PFSK-1 (cell line): ENCODE measurements at regions not wholly inside any gene's neighbourhood (a gene's known extent, or its start where the extent isn't known, plus 50 kb on each side); places are given as distances from the start of the nearest gene placed in this dataset.

Source experiments
- FOXP2 ChIP-seq: optimal IDR thresholded peaks from 2 replicates; pipeline ENCODE3; 2011; ENCODE audit warnings: borderline replicate concordance, control low read depth, inconsistent platforms; ENCODE audit not compliant: insufficient read depth; ENCODE audit errors: extremely low read length, extremely low read depth
- POLR2AphosphoS5 ChIP-seq: IDR thresholded peaks from 2 replicates; pipeline ENCODE4 v1.6.1; 2012; ENCODE audit warnings: low read depth, mild to moderate bottlenecking, control low read depth, low read length, moderate library complexity
- SIN3A ChIP-seq: IDR thresholded peaks from 2 replicates; pipeline ENCODE4 v1.6.1; 2012; ENCODE audit warnings: mild to moderate bottlenecking, low read length, moderate library complexity, borderline replicate concordance; ENCODE audit not compliant: insufficient read depth
- TAF1 ChIP-seq: IDR thresholded peaks from 2 replicates; pipeline ENCODE4 v1.6.1; 2012; ENCODE audit warnings: low read length, control low read depth, borderline replicate concordance; ENCODE audit not compliant: insufficient read depth
- TF ChIP-seq, protein P1 (sequence below), 2 experiments: IDR thresholded peaks; 2 replicates each; pipeline versions ENCODE4 v1.6.1 to v1.8.0; 2011 to 2012; ENCODE audit warnings: low read depth in 2 of 2, low read length in 2 of 2, control low read depth in 1 of 2, inconsistent platforms in 1 of 2, mild to moderate bottlenecking in 1 of 2, moderate library complexity in 1 of 2; ENCODE audit not compliant: insufficient read depth in 1 of 2

DNA sequence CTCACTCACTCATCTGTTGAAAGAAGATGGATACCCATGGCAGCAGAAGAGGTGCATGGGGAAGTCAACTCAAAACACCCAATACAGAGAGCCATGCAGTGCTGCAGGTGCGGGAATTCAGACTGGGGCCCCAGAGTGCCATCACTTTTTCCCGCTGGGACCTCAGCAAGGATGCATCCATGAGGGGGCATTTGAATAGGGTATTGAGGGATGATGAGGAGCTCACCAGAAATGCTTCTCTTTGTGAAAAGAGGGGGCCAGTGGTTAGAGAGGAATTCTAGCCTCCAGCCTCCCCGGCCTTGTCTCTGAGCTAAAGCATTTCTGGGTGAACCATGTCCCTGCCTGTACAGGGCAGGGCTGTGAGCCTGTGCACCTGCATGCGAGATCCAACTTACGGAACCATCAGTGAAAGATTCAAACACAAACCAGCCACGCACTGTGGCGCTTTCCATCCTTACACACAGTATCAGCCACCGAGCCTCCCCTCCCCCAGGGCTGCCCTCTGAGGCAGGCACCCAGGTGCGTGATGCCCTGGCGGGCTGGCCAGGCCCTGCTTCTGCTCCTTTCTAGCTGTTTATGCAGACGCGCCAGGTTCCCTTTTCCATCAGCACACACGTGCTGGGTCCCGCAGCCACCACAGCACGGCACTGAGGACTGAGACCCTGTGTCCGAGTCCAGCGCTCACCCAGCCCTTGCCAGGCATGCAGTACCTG lies 1177.2 kb downstream of the BRD1 start:
- TF ChIP-seq SIN3A (no peak), TAF1 (no peak)
- TF ChIP-seq, protein P1, sequence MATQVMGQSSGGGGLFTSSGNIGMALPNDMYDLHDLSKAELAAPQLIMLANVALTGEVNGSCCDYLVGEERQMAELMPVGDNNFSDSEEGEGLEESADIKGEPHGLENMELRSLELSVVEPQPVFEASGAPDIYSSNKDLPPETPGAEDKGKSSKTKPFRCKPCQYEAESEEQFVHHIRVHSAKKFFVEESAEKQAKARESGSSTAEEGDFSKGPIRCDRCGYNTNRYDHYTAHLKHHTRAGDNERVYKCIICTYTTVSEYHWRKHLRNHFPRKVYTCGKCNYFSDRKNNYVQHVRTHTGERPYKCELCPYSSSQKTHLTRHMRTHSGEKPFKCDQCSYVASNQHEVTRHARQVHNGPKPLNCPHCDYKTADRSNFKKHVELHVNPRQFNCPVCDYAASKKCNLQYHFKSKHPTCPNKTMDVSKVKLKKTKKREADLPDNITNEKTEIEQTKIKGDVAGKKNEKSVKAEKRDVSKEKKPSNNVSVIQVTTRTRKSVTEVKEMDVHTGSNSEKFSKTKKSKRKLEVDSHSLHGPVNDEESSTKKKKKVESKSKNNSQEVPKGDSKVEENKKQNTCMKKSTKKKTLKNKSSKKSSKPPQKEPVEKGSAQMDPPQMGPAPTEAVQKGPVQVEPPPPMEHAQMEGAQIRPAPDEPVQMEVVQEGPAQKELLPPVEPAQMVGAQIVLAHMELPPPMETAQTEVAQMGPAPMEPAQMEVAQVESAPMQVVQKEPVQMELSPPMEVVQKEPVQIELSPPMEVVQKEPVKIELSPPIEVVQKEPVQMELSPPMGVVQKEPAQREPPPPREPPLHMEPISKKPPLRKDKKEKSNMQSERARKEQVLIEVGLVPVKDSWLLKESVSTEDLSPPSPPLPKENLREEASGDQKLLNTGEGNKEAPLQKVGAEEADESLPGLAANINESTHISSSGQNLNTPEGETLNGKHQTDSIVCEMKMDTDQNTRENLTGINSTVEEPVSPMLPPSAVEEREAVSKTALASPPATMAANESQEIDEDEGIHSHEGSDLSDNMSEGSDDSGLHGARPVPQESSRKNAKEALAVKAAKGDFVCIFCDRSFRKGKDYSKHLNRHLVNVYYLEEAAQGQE (IDR thresholded peaks at IDR 0.05; ENCODE audit: insufficient read depth in 1 of 2, low read depth in 2 of 2, low read length in 2 of 2), result no peak

DNA sequence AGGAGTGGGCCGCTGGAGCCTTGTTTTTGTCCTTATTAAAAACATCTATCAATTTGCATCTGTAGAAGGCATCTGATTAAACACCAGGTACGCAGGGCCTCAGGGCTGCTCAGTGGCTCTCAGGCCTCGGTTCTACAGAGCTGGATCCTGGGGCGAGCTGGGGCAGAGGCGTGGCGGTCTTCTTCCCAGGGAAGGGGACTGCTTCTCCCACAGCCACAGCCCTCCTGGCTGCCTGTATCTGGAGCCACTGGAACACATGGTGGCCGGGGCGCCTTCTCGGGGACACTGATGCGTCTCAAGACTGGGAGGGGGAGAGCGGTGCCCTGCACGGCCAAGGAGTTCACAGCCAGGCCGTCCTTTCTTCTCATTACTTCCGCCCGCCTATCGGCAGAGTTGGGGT lies 1178.2 kb downstream of the BRD1 start:
- TF ChIP-seq FOXP2, result no peak
- TF ChIP-seq TAF1, result no peak
- no peak for TF ChIP-seq POLR2AphosphoS5
- no peak for TF ChIP-seq SIN3A
- TF ChIP-seq, protein P1 (IDR thresholded peaks at IDR 0.05; ENCODE audit: insufficient read depth in 1 of 2, low read depth in 2 of 2, low read length in 2 of 2), result no peak

DNA sequence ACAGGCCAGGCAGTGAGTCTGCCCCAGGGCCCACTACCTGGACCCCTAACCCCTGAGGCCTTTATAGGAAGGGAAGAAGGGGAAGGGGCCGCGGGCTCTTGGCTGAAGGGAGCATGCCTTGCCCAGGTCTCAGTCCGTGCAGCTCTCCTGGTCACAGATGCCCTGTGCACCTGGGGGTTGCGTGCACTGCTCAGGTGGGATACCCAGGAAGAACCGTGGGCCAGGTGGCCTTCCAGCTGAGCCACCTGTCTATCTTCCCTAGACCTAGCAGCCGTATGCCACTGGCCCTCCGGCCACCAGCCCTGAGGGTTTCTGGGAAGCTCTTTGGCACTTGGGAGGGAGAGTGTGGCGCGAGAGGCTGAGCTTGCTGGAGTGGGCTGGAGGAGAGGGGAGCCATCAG lies 1178.6 kb downstream of the BRD1 start:
- TF ChIP-seq POLR2AphosphoS5 (no peak), TAF1 (no peak), FOXP2 (no peak), SIN3A (no peak)
- TF ChIP-seq, protein P1 (IDR thresholded peaks at IDR 0.05; ENCODE audit: insufficient read depth in 1 of 2, low read depth in 2 of 2, low read length in 2 of 2), result no peak

DNA sequence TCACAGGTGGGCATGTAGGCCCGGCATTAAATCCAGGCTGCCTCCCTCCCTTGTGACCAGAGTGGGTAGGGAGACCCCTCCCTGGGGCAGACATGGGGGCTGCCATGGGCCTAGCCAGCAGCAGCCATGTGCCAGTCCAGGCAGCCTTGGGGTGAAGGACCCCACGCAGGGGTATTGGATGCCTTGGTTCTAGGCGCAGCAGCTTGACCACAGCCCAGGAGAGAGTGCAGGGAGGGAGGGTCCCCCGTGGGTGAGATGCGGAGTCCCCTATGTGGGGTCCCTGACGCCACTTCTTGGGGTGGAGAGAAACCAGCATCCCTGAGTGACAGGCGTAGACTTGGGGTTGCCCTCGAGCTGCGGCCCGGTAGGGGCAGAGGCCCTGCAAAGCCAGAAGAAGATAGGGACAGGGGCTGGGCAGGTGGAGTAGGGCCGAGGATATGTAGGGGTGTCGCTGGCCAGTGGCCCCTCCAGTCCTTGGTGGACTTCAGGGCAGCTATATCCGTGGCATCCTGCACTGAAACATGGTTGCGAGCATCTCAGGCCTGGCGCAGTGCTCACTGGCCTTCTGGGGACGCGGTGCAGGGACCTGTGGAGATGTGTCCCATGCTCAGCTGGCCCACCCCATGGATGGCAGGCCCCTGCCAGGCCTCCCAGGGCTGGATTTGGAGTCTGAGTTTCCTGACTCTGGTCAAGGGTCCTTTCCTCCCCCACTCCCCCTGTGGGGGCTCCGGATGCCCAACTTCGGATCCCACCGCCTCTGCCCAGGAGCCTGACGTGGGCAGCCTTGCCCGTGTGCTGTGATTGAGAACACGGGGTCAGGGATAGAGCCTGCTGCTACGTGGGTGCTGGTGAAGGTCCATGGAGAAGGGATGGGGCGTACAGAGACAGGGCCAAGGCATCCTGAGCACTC lies 1179.8 kb downstream of the BRD1 start:
- TF ChIP-seq SIN3A, result no peak

DNA sequence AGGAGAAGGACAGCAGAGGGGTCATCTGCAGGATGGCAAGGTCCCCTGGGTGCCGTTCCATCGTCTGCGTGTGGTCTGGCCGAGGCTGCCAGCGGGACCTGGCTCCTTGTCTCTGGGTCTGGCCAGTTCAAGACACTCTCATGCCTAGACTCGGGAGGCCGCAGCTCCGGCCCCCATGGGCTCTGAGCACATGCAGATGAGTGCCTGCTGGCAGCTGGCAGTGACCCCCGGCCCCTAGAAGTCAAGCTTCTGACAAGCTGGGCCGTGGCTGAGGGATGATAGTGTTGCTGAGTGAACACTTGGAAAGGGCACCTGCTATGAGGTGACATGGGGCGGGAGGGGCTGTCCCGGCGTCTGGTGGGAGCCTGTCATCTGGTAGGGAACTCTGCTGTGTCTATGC lies 1180.6 kb downstream of the BRD1 start:
- TF ChIP-seq, protein P1 (IDR thresholded peaks at IDR 0.05; ENCODE audit: insufficient read depth in 1 of 2, low read depth in 2 of 2, low read length in 2 of 2), result no peak
- TF ChIP-seq FOXP2 (no peak), TAF1 (no peak), SIN3A (no peak), POLR2AphosphoS5 (no peak)
